Right atrium auricular region (tissue), 2 donors: ENCODE measurements at regions not wholly inside any gene's neighbourhood (a gene's known extent, or its start where the extent isn't known, plus 50 kb on each side); places are given as distances from the start of the nearest gene placed in this dataset.

Experiments used
- DNase-seq: peaks from one replicate; pipeline ENCODE4 v3.0.0-alpha.2; 2019; ENCODE audit warnings: low spot score
- H3K27ac ChIP-seq, 2 donors: fragments of 200-600 bp; sonication (generic); 1 replicate in 1 of 2; 2 replicates in 1 of 2; pipeline ENCODE4 v1.5.1; 2016 to 2019
- H3K27me3 ChIP-seq, 2 donors: fragments of 200-600 bp; sonication (generic); one replicate each; pipeline versions ENCODE4 v1.5.1 to v1.6.0; 2017 to 2019
- H3K36me3 ChIP-seq: fragments of 200-600 bp; sonication (generic); one replicate; pipeline ENCODE4 v1.5.1; 2016
- H3K4me1 ChIP-seq, 2 donors: fragments of 200-600 bp; sonication (generic); one replicate each; pipeline versions ENCODE4 v1.5.1 to v1.6.0; 2017 to 2019
- H3K4me3 ChIP-seq, 2 donors: fragments of 200-600 bp; sonication (generic); 1 replicate in 1 of 2; 2 replicates in 1 of 2; pipeline ENCODE4 v1.5.1; 2017 to 2019; ENCODE audit warnings: mild to moderate bottlenecking in 1 of 2, moderate library complexity in 1 of 2
- H3K9me3 ChIP-seq, 2 donors: fragments of 200-600 bp; sonication (generic); one replicate each; pipeline ENCODE4 v1.5.1; 2019
- TF ChIP-seq, protein P1 (sequence below), 2 donors: fragments of 200-600 bp; sonication (generic); IDR thresholded peaks; one replicate each; pipeline ENCODE4 v1.5.1; 2019; ENCODE audit warnings: antibody characterized with exemption in 2 of 2

DNA sequence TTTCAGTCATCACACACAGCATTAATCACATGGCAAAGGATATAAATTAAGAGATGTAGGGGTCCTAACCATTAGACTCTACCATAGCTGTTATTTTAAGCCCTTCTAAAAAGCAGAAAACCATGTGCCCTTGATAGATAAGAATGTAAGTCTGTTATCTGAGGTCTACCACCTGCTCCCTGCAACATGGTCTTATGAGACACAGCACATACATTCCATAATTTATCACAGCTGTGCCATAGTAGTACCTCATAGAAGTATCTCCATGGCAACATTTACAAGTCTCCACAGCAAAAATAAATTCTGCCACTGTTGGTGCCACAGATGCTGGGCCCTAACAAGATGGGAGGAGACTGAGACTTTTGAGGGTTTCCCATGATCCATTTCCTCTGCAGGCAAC is 265.4 kb downstream of the KDM5D start:
- Histone ChIP-seq H3K4me3 (no peak overlapping the region), H3K27ac (no peak overlapping the region), H3K36me3 (no peaks in the 10 kb centered on the region), H3K4me1 (no peaks in the 10 kb centered on the region), H3K9me3 (no peaks in the 10 kb centered on the region), H3K27me3 (no peaks in the 10 kb centered on the region)
- no peak for DNase-seq
- TF ChIP-seq, protein P1, sequence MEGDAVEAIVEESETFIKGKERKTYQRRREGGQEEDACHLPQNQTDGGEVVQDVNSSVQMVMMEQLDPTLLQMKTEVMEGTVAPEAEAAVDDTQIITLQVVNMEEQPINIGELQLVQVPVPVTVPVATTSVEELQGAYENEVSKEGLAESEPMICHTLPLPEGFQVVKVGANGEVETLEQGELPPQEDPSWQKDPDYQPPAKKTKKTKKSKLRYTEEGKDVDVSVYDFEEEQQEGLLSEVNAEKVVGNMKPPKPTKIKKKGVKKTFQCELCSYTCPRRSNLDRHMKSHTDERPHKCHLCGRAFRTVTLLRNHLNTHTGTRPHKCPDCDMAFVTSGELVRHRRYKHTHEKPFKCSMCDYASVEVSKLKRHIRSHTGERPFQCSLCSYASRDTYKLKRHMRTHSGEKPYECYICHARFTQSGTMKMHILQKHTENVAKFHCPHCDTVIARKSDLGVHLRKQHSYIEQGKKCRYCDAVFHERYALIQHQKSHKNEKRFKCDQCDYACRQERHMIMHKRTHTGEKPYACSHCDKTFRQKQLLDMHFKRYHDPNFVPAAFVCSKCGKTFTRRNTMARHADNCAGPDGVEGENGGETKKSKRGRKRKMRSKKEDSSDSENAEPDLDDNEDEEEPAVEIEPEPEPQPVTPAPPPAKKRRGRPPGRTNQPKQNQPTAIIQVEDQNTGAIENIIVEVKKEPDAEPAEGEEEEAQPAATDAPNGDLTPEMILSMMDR (IDR thresholded peaks at IDR 0.05) = no peak

GRCh38 chrY:19477959-19478358 is 266.6 kb downstream of the KDM5D start:
- no peak for DNase-seq
- Histone ChIP-seq H3K9me3 (no peaks in the 10 kb centered on the region), H3K4me3 (no peak overlapping the region), H3K27me3 (no peaks in the 10 kb centered on the region), H3K27ac (no peak overlapping the region), H3K4me1 (no peaks in the 10 kb centered on the region), H3K36me3 (no peaks in the 10 kb centered on the region)
- TF ChIP-seq, protein P1 (IDR thresholded peaks at IDR 0.05) = no peak

- TF ChIP-seq, protein P1 (IDR thresholded peaks at IDR 0.05) = no peak
- no peak for DNase-seq
- no peak overlapping the region for H3K27ac ChIP-seq
- H3K4me1 ChIP-seq = no peaks in the 10 kb centered on the region
- H3K36me3 ChIP-seq = no peaks in the 10 kb centered on the region
- H3K4me3 ChIP-seq = no peak overlapping the region
- no peaks in the 10 kb centered on the region for H3K27me3 ChIP-seq
- H3K9me3 ChIP-seq = no peaks in the 10 kb centered on the region
These were observed 278.7 kb downstream of the KDM5D start for GRCh38 chrY:19465809-19466208.

- Histone ChIP-seq H3K9me3 (no peaks in the 10 kb centered on the region), H3K36me3 (no peaks in the 10 kb centered on the region), H3K4me3 (no peak overlapping the region), H3K27me3 (no peaks in the 10 kb centered on the region), H3K27ac (no peak overlapping the region), H3K4me1 (no peaks in the 10 kb centered on the region)
- DNase-seq = no peak
- TF ChIP-seq, protein P1 (IDR thresholded peaks at IDR 0.05) = no peak
These were observed 287.6 kb downstream of the KDM5D start for GRCh38 chrY:19456855-19457448.

DNA sequence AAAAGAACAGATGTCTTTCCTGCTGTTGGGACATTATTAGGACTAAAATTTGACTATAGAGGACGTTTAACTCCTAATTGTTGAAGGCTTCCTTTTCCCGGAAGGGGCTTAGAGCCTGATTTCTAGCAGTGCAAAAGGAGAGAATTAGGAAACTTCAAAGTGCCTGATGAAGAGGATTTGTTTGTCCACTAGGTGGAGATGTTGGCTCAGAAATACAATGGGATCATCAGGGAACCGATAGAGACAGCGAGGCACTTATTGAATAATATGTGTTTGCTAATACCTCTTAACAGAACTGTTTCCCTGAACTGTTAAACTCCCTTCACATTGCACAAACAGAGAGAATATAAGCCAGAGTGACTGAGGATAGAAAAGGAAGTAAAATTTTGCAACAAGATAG is 311.5 kb downstream of the KDM5D start:
- no peaks in the 10 kb centered on the region for H3K27me3 ChIP-seq
- H3K9me3 ChIP-seq = no peaks in the 10 kb centered on the region
- H3K4me1 ChIP-seq = no peaks in the 10 kb centered on the region
- no peak overlapping the region for H3K4me3 ChIP-seq
- H3K36me3 ChIP-seq = no peaks in the 10 kb centered on the region
- TF ChIP-seq, protein P1 (IDR thresholded peaks at IDR 0.05) = no peak
- DNase-seq = no peak
- no peak overlapping the region for H3K27ac ChIP-seq
